ENCODE measurements at regions not wholly inside any gene's neighbourhood (a gene's known extent, or its start where the extent isn't known, plus 50 kb on each side); places are given as distances from the start of the nearest gene placed in this dataset.

GRCh38 chr3:70519913-70520659, 207.6 kb upstream of the MDFIC2 start:
- ChIA-PET POLR2A (ENCODE audit: low non-redundant PET) (no interaction called here), CTCF (no interaction called here)
- TF ChIP-seq, protein P1, sequence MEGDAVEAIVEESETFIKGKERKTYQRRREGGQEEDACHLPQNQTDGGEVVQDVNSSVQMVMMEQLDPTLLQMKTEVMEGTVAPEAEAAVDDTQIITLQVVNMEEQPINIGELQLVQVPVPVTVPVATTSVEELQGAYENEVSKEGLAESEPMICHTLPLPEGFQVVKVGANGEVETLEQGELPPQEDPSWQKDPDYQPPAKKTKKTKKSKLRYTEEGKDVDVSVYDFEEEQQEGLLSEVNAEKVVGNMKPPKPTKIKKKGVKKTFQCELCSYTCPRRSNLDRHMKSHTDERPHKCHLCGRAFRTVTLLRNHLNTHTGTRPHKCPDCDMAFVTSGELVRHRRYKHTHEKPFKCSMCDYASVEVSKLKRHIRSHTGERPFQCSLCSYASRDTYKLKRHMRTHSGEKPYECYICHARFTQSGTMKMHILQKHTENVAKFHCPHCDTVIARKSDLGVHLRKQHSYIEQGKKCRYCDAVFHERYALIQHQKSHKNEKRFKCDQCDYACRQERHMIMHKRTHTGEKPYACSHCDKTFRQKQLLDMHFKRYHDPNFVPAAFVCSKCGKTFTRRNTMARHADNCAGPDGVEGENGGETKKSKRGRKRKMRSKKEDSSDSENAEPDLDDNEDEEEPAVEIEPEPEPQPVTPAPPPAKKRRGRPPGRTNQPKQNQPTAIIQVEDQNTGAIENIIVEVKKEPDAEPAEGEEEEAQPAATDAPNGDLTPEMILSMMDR (conservative IDR thresholded peaks at IDR 0.05; ENCODE audit: low read depth): no peak
- DNase-seq (ENCODE audit: low spot score): no peak
- no peak overlapping the region for H3K27ac ChIP-seq

DNA sequence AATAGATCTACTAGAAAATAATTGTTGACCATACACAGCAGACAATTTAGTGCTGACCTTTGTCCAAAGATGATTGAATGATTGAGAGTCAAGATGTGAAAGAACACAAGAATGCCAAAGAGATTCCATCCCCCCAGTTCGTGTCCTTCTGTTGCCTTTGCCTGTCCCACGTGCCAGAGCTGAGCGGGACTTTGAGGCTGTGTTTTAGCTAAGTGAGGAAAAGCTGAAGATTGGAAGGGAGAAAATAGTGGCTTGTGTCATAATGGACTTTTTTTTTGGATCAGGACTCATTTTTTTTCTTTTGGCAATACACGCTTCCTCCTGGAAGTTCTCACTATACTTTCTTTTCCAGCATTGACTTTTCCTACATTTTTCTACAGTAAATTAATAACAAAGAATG, 206.6 kb upstream of the MDFIC2 start:
- CTCF ChIA-PET: interaction anchor here (0.7 kb wide), 1 partner anchor 732 kb away, joined by 3 read pairs; no protein-coding TSS in a partner anchor
- no peak for DNase-seq (ENCODE audit: low spot score)
- POLR2A ChIA-PET (ENCODE audit: low non-redundant PET): no interaction called here
- H3K27ac ChIP-seq: no peak overlapping the region
- TF ChIP-seq, protein P1 (conservative IDR thresholded peaks at IDR 0.05; ENCODE audit: low read depth): no peak

- ChIA-PET CTCF (interaction anchor here (0.7 kb wide), 1 partner anchor 733 kb away, joined by 3 read pairs; no protein-coding TSS in a partner anchor), POLR2A (ENCODE audit: low non-redundant PET) (no interaction called here)
These were observed 205.9 kb upstream of the MDFIC2 start for GRCh38 chr3:70518356-70518755.

DNA sequence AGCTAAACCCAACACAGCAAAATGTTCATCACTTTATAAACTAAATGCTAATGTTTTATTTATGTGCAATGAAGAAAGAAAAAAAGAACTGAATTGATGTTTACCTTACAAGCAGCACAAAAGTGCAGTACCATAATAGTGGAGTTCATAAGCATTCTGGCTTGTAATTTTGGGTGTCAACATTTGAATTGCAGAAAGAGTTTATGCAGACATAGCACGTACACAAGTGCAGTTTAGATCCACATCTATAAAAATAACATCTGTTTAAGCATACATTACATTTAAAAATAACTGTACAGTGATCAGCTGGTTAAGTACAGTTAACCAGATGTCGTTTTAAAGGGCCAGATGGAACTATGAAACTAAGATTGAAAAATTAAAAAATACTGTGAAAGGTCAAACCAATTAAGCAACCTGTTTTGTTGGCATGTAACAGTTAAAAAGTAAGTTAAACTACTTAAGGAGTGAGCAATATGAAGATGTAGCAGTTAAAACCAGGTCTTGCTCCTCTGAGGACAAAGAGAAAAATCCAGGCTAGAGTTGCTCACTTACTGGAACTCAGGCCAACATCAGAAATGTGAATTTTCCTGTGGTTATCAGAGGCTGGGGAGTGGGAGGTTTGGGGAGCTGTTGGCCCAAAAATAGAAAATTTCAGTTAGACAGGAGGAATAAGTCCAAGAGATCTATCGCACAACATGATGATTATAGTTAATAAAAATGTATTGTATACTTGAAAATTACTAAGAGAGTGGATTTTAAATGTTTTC, 204.9 kb upstream of the MDFIC2 start:
- H3K27ac ChIP-seq: no peak overlapping the region
- POLR2A ChIA-PET (ENCODE audit: low non-redundant PET): no interaction called here
- TF ChIP-seq, protein P1 (conservative IDR thresholded peaks at IDR 0.05; ENCODE audit: low read depth): no peak
- DNase-seq (ENCODE audit: low spot score): no peak
- CTCF ChIA-PET: interaction anchor here (0.7 kb wide), 1 partner anchor 23 kb away, joined by 5 read pairs; no protein-coding TSS in a partner anchor

More at GRCh38 chr3:70518356-70518755, 205.9 kb upstream of the MDFIC2 start:
- TF ChIP-seq, protein P1 (conservative IDR thresholded peaks at IDR 0.05; ENCODE audit: low read depth): no peak
- no peak overlapping the region for H3K27ac ChIP-seq
- DNase-seq (ENCODE audit: low spot score): no peak

- no peak for DNase-seq (ENCODE audit: low spot score)
- TF ChIP-seq, protein P1 (conservative IDR thresholded peaks at IDR 0.05; ENCODE audit: low read depth): no peak
- POLR2A ChIA-PET (ENCODE audit: low non-redundant PET): no interaction called here
- CTCF ChIA-PET: no interaction called here
- no peak overlapping the region for H3K27ac ChIP-seq
These were observed 203.6 kb upstream of the MDFIC2 start for GRCh38 chr3:70516076-70516475.

- no peak overlapping the region for H3K27ac ChIP-seq
- ChIA-PET POLR2A (ENCODE audit: low non-redundant PET) (no interaction called here), CTCF (no interaction called here)
- TF ChIP-seq, protein P1 (conservative IDR thresholded peaks at IDR 0.05; ENCODE audit: low read depth): no peak
- DNase-seq (ENCODE audit: low spot score): no peak
These were observed 195.0 kb upstream of the MDFIC2 start for GRCh38 chr3:70507486-70507885.

Measured in RWPE1 (cell line).